ENCODE measurements at regions not wholly inside any gene's neighbourhood (a gene's known extent, or its start where the extent isn't known, plus 50 kb on each side); places are given as distances from the start of the nearest gene placed in this dataset.

GRCh38 chr20:3297079-3297378, 58.0 kb upstream of the SLC4A11 start:
- no peak for DNase-seq (ENCODE audit: low read depth)
- H3K4me3 ChIP-seq (ENCODE audit: low read depth, low read length): no peak overlapping the region
- TF ChIP-seq CTCF (conservative IDR thresholded peaks at IDR 0.05; ENCODE audit: low read depth, low read length): no peak

GRCh38 chr20:3296261-3297078, 57.5 kb upstream of the SLC4A11 start:
- no peak for DNase-seq (ENCODE audit: low read depth)
- TF ChIP-seq CTCF (conservative IDR thresholded peaks at IDR 0.05; ENCODE audit: low read depth, low read length): no peak
- H3K4me3 ChIP-seq (ENCODE audit: low read depth, low read length): no peak overlapping the region

All from choroid plexus epithelial cell (primary cell).